Right kidney (tissue), 1 donor: ENCODE measurements at regions not wholly inside any gene's neighbourhood (a gene's known extent, or its start where the extent isn't known, plus 50 kb on each side); places are given as distances from the start of the nearest gene placed in this dataset.
"Not testable (repeated sequence)": the region's sequence is repeated elsewhere in the genome, so short reads cannot be mapped to it uniquely, and the experiment has no call there.

Experiments used
- DNase-seq: peaks from one replicate; pipeline ENCODE4 v3.0.0-alpha.2; 2016

- DNase-seq = no peak
Observed at GRCh38 chr3:72047221-72047871, 262.4 kb upstream of the PROK2 start.

DNA sequence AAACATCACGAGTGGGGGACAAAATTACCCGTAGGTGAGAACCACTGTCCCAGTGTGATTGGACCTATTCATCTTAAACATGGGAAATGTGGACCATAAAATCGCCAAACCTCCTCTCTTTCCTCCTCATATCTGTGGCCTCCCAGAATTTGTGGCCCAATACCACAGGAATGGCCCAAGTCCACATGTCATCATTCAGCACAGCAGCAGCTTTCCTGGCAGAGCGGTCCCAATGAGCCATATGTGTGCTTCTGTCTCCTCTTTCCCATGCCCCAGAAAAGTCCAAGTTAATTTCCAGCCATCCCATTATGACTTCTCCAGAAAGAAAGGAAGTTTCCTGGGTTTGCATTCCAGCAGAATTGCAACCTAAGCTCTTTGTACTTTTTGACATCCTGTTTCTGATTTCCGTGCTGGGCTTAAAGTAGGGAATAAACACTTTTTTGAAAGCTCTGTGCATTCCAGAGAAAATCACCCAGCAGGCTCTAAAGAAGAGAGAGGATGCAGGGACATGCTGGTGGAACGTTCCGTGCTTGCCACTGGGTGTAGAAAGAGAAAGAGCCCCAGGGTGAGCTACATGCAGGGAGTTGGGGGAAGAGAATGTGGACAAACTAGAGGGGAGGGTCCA, 259.4 kb upstream of the PROK2 start:
- DNase-seq = no peak

DNA sequence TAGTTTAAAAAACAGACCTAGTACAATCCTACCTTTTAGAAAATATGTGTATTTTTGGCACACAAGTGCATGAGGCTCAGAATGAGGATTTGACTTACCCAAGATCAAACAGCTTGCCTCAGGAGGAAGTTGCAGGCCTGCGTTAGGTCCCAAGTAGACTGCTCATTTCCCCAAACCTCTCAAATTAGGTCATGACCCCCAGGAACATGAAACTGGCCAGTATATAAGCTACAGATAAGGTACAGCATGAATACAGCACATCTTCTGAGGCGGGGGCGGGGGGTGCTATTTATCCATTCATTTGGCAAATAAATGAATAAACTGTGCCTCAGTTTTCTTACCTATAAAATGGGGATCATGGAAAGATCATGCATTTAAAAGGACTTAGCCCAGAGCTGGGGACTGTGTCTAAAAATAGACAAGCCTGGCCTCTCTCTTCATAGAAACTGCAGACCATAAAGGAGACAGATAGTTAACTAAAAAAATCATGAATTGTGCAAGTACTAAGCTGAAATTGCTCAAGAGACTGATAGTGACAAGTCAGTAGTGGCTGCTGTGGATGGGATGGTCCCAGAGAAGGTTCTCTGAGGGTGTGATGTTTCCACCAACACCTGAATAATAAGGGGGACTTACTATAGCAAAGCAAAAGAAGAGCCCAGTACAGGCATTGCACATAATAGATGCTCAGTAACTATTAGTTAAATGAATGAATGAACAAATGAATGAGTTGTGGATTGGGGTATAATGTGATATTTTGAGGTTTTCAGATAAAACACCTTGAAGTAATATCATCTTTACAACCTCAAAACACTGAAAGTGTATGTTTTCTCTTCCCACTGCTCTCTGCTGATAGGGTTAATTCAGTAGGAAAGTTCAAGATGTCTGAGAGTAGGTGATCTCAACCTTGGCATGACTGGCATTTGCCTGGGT, 258.5 kb upstream of the PROK2 start:
- no peak for DNase-seq

GRCh38 chr3:72042397-72043203, 257.7 kb upstream of the PROK2 start:
- no peak for DNase-seq

- DNase-seq = no peak
Observed at GRCh38 chr3:72041511-72041910, 256.6 kb upstream of the PROK2 start.

GRCh38 chr3:72041076-72041475, 256.1 kb upstream of the PROK2 start:
- no peak for DNase-seq

DNA sequence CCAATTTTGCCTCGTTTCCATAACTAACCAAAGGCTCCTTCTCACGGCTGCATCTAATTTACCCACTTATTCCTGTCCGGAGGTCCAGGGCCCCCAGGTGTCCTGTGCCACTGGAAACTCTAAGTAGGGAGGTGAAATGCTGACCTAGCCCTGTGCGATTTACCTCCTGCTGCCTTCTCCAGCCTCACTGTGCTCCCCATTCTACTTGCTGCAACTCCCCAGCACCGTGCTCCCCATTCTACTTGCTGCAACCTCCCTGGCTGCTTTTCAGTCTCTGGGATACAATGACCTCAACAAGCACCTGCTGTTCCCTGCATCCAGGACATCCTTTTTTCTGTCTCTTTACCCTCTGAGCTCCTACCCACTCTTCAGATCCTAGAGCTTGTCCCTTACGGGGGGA, 254.7 kb upstream of the PROK2 start:
- no peak for DNase-seq

DNA sequence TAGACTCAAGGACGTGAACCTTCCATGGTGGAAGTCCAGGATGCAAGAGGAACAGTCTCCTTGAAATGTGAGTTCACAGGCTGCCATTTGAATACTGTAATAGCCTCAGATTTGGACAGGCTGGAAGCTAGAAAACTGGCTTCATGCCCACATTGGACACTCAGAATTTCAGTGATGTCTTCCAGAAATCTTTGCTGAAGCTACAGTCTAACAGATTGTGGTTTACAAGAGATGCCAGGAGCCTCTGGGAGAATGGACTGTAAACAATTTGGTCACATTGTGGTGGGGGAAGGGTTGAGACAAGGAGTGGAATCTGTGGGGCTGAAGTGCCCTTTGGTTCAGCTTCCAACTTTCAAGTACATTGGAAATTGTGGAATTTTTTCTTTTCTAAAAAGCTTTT, 252.0 kb upstream of the PROK2 start:
- no peak for DNase-seq

- DNase-seq = no peak
Observed at GRCh38 chr3:72035606-72036005, 250.7 kb upstream of the PROK2 start.

- no peak for DNase-seq
Observed at GRCh38 chr3:72034986-72035385, 250.0 kb upstream of the PROK2 start.

GRCh38 chr3:72033666-72034428, 248.9 kb upstream of the PROK2 start:
- no peak for DNase-seq

GRCh38 chr3:72032441-72033135, 247.6 kb upstream of the PROK2 start:
- no peak for DNase-seq

GRCh38 chr3:72031581-72031980, 246.6 kb upstream of the PROK2 start:
- no peak for DNase-seq

DNA sequence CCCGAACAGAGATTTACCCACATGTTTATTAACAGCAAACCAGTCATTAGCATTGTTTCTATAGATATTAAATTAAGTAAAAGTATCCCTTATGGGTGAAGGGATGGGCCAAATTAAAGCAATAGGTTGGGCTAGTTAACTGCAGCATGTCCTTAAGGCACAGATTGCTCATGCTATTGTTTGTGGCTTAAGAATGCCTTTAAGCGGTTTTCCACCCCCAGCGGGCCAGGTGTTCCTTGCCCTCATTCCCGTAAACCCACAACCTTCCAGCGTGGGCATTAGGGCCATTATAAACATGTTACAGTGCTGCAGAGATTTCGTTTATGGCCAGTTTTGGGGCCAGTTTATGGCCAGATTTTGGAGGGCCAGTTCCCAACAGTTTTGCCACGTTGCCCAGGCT, 245.3 kb upstream of the PROK2 start:
- not testable (repeated sequence) for DNase-seq

DNA sequence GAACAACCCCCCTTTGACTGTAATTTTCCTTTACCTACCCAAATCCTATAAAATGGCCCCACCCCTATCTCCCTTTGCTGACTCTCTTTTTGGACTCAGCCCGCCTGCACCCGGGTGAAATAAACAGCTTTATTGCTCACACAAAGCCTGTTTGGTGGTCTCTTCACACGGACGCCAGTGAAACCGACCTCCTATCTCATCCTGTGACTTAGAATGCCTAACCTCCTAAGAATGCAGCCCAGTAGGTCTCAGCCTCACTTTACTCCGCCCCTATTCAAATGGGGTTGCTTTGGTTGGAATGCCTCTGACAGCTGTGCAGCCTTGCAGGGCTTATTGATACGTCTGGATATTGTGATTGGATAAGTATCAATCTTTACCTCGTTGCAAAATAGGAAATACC, 243.8 kb upstream of the PROK2 start:
- DNase-seq = not testable (repeated sequence)

- DNase-seq = not testable (repeated sequence)
Observed at GRCh38 chr3:72028307-72028706, 243.4 kb upstream of the PROK2 start.

DNA sequence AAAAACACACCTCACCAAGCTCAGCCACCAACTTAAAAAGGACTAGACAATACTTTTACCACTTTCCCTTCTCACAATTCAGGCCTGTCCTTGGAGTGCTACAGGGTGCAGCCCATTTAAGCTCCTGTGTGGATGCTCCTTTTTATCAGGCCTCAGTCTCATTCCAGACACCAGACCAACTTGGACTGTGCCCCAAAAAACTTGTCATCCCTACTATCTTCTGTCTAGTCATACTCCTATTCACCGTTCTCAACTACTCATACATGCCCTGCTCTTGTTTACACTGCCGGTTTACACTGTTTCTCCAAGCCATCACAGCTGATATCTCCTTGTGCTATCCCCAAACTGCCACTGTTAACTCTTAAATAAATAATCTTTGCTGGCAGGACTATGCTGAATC, 242.8 kb upstream of the PROK2 start:
- DNase-seq = not testable (repeated sequence)

DNA sequence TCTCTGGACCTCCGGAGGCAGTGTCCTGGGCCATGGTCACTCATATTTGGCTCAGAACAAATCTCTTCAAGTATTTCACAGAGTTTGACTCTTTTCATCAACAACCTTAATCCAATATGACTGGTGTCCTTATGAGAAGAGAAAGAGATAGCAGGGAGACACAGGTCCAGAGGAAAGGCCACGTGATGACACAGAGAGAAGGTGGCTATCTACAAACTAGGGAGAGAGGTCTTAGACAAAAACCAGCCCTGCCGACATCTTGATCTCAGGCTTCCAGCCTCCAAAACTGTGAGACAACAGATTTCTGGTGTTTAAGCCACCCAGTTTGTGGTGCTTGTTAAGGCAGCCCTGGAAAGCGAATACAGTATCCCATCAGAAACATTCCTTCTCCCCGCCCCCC, 237.1 kb upstream of the PROK2 start:
- no peak for DNase-seq

DNA sequence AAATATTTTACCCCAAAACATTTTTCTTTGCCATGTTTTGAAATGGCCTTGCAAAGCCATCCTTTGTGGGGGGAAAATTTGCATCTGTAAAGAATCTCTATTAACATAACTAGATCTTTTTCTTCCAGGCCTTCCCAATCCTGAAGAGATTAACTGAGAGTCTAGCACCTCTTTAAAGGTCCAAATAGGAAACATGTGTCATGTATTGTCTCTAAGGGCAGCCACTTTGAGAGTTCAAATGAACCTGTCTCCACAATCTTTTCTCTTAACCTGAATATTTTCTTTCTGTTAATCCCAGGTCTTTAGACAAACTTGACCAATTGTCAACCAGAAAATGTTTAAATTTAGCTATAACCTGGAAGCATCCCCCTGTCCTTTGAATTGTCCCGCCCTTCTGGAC, 236.6 kb upstream of the PROK2 start:
- no peak for DNase-seq

- no peak for DNase-seq
Observed at GRCh38 chr3:72018343-72018984, 233.5 kb upstream of the PROK2 start.

DNA sequence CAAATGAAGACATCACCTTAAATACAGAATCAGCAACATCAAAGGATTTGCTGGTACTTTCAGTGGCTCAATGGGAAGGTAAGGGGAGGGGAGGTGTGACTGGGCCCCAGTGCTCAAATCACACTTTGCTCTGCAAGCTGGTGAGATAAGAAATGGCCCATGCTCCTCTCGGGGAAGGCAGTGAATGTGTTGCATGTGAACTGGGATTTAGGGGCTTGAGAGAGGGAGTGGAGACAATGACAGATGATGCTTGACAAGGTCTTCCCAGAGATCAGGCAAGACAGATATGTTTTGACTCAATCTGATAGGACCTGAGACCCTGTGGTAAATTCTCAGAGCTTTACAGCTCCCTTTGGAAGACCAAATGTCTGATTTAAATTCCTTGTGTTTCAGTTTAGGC, 233.0 kb upstream of the PROK2 start:
- DNase-seq = no peak
